K562 (cell line): ENCODE measurements at regions not wholly inside any gene's neighbourhood (a gene's known extent, or its start where the extent isn't known, plus 50 kb on each side); places are given as distances from the start of the nearest gene placed in this dataset.

ENCODE experiments used
- ATAC-seq: fragments of 200-7000 bp; cut with Tn5 transposase; 3 replicates; pipeline ENCODE4 v1.9.1; 2020; ENCODE audit warnings: moderate library complexity
- BruUV-seq: library from RNA; stranded (reverse); fragments of 400-500 nt; replicated peaks from 2 replicates; lab custom pipeline; 2021; lab: Mats Ljungman, UMichigan
- CTCF ChIA-PET: fragments of 300-600 bp; formaldehyde crosslinking; extraction: SDS; loops from one replicate; lab custom pipeline; 2021; ENCODE audit warnings: low intra/inter-chr PET ratio; lab: Yijun Ruan, JAX
- POLR2A ChIA-PET: fragments of 300-600, 350-650 bp; sonication (Branson Sonifier 250); formaldehyde crosslinking; extraction: SDS; loops from one replicate; lab custom pipeline; 2021; ENCODE audit warnings: antibody characterized with exemption, inconsistent platforms; lab: Yijun Ruan, JAX
- DNase-seq, 4 experiments: peaks; one replicate each; pipeline versions ENCODE4 v3.0.0 to v3.0.0-alpha.2; 2011 to 2018; ENCODE audit warnings: low spot score in 3 of 4, mixed read lengths in 3 of 4; ENCODE audit errors: extremely low read depth in 1 of 4
- FAIRE-seq: peaks from 2 replicates; lab custom pipeline; 2011; peaks lifted over from hg19 to GRCh38; lab: Jason Lieb, UNC
- H2AFZ ChIP-seq: 2 replicates; pipeline ENCODE4 v1.6.0; 2011; ENCODE audit warnings: low read depth, low read length, control low read depth, inconsistent platforms
- H3K27ac ChIP-seq: fragments of 200-600 bp; 3 replicates; pipeline ENCODE4 v1.8.0; 2011; ENCODE audit warnings: low read depth, mild to moderate bottlenecking, control low read depth, inconsistent platforms, low read length, moderate library complexity, mixed read lengths; ENCODE audit errors: extremely low read depth
- H3K27me3 ChIP-seq, 2 experiments: fragments of 300-600 bp in 1 of 2; 2 replicates in 1 of 2; 3 replicates in 1 of 2; pipeline versions ENCODE4 v1.6.0 to v1.8.0; 2011; ENCODE audit warnings: inconsistent platforms in 2 of 2, low read length in 2 of 2, mild to moderate bottlenecking in 1 of 2, mixed read lengths in 1 of 2, moderate library complexity in 1 of 2; ENCODE audit not compliant: control insufficient read depth in 2 of 2, insufficient read depth in 2 of 2
- H3K36me3 ChIP-seq: fragments of 300-600 bp; 3 replicates; pipeline ENCODE4 v1.8.0; 2011; ENCODE audit warnings: mild to moderate bottlenecking, low read length, inconsistent platforms; ENCODE audit not compliant: control insufficient read depth, insufficient read depth
- H3K4me1 ChIP-seq, 2 experiments: fragments of 200-600 bp in 1 of 2; replicated peaks in 1 of 2; 2 replicates in 1 of 2; 3 replicates in 1 of 2; pipeline versions ENCODE4 v1.5.1 to v1.8.0; 2011; ENCODE audit warnings: inconsistent platforms in 2 of 2, low read length in 2 of 2, mild to moderate bottlenecking in 1 of 2, mixed read lengths in 1 of 2, moderate library complexity in 1 of 2; ENCODE audit not compliant: control insufficient read depth in 2 of 2, insufficient read depth in 2 of 2
- H3K4me2 ChIP-seq: 2 replicates; pipeline ENCODE4 v1.6.1; 2011; ENCODE audit warnings: low read length, control low read depth, inconsistent platforms, mixed read lengths; ENCODE audit not compliant: insufficient read depth
- H3K4me3 ChIP-seq: fragments of 200-600 bp; sonication (generic), shearing (Covaris generic); 2 replicates; pipeline ENCODE4 v1.5.1; 2016; ENCODE audit warnings: control low read depth, inconsistent platforms
- H3K79me2 ChIP-seq: fragments of 200-600 bp; 3 replicates; pipeline ENCODE4 v1.8.0; 2011; ENCODE audit warnings: low read length, inconsistent platforms; ENCODE audit not compliant: control insufficient read depth, insufficient read depth
- H3K9ac ChIP-seq, 2 experiments: 2 replicates each; pipeline versions ENCODE4 v1.6.0 to v1.6.1; 2011; ENCODE audit warnings: low read depth in 2 of 2, low read length in 2 of 2, control low read depth in 1 of 2, inconsistent platforms in 1 of 2, mild to moderate bottlenecking in 1 of 2, mixed read lengths in 1 of 2; ENCODE audit not compliant: insufficient read depth in 1 of 2
- H3K9me1 ChIP-seq: one replicate; pipeline ENCODE4 v1.6.0; 2011; ENCODE audit warnings: inconsistent platforms, mild to moderate bottlenecking, low read length, moderate library complexity; ENCODE audit not compliant: control insufficient read depth, insufficient read depth
- H3K9me3 ChIP-seq: replicated peaks from 2 replicates; pipeline ENCODE4 v1.5.1; 2011; ENCODE audit warnings: low read depth, low read length, inconsistent platforms; ENCODE audit not compliant: control insufficient read depth, insufficient read depth
- H4K20me1 ChIP-seq: replicated peaks from 2 replicates; pipeline ENCODE4 v1.6.1; 2011; ENCODE audit warnings: low read length, inconsistent platforms, mixed read lengths; ENCODE audit not compliant: control insufficient read depth, insufficient read depth
- BHLHE40 ChIP-seq: IDR thresholded peaks from 2 replicates; pipeline ENCODE4 v1.6.1; 2011; ENCODE audit warnings: low read length, improper control_type of control experiment
- BRD4 ChIP-seq: fragments of 200-600 bp; sonication (generic); IDR thresholded peaks from 2 replicates; pipeline ENCODE4 v1.6.1; 2017; ENCODE audit warnings: inconsistent platforms
- FOS ChIP-seq: IDR thresholded peaks from 3 replicates; pipeline ENCODE4 v1.6.1; 2011; ENCODE audit not compliant: insufficient read length; ENCODE audit errors: extremely low read depth
- PHF21A ChIP-seq: fragments of 450-650 bp; IDR thresholded peaks from 2 replicates; pipeline ENCODE4 v1.6.1; 2017; ENCODE audit warnings: low read depth, borderline replicate concordance
- POLR3A ChIP-seq: IDR thresholded peaks from 2 replicates; pipeline ENCODE4 v1.6.1; 2011; ENCODE audit warnings: borderline replicate concordance, mild to moderate bottlenecking, moderate library complexity; ENCODE audit not compliant: insufficient read length, insufficient read depth; ENCODE audit errors: extremely low read depth
- ZNF263 ChIP-seq: sonication (generic); formaldehyde crosslinking; IDR thresholded peaks from 2 replicates; pipeline ENCODE4 v1.8.0; 2022; ENCODE audit warnings: mild to moderate bottlenecking, missing genetic modification reagents, borderline replicate concordance
- WGBS: fragments of 100-300 bp; shearing (Covaris generic); methylation state at CpG from one replicate; pipeline ENCODE4 v1.1.6; 2016; ENCODE audit warnings: low coverage, mixed read lengths; ENCODE audit not compliant: insufficient coverage; ENCODE audit errors: missing lambda C conversion rate; 5-methylcytosine and 5-hydroxymethylcytosine counted together
- in situ Hi-C: fragments of 300-500 bp; cut with MboI; formaldehyde crosslinking; loops from 4 replicates; pipeline ENCODE4 v1.15.0; 2018; ENCODE audit warnings: inconsistent platforms, mixed read lengths
- intact Hi-C: fragments of 100-400 bp; cut with micrococcal nuclease; formaldehyde crosslinking; loops from 2 replicates; pipeline ENCODE4 v1.14.2; 2022
- TF ChIP-seq, protein P1 (sequence below): fragments of 250-450 bp; sonication (Bioruptor Pico); IDR thresholded peaks from 2 replicates; pipeline ENCODE4 v1.8.0; 2022; ENCODE audit warnings: moderate library complexity, mild to moderate bottlenecking, inconsistent platforms
- TF ChIP-seq, protein P2 (sequence below), 2 experiments: fragments of 450-650 bp; formaldehyde crosslinking in 1 of 2; IDR thresholded peaks; 2 replicates each; pipeline versions ENCODE4 v1.4.0 to v1.6.1; 2014 to 2020; ENCODE audit warnings: mild to moderate bottlenecking in 2 of 2, borderline replicate concordance in 1 of 2, low read depth in 1 of 2
- TF ChIP-seq, protein P3 (sequence below): fragments of 250-450 bp; sonication (Bioruptor Pico); IDR thresholded peaks from 2 replicates; pipeline ENCODE4 v1.8.0; 2021; ENCODE audit warnings: moderate library complexity, mild to moderate bottlenecking, inconsistent platforms

- Histone ChIP-seq H3K4me3 (no peak overlapping the region), H3K79me2 (no peaks in the 10 kb centered on the region), H3K9me1 (no peaks in the 10 kb centered on the region), H3K4me1 (no peaks in the 10 kb centered on the region), H3K27me3 (no peaks in the 10 kb centered on the region), H3K4me2 (no peak overlapping the region), H2AFZ (no peak overlapping the region), H3K36me3 (no peaks in the 10 kb centered on the region), H3K27ac (no peak overlapping the region)
- intact Hi-C loops: no loop called here
- DNase-seq (no peak), ATAC-seq (no peak)
- WGBS: 0% methylated on average over 6 of the region's 6 CpGs
- BruUV-seq: no TSS peak
- in situ Hi-C loops: no loop called here
- POLR2A ChIA-PET: interaction anchor here (0.6 to 1.5 kb wide), 2 partner anchors 29 to 538 kb away, joined by 3 read pairs; no protein-coding TSS in a partner anchor
- TF ChIP-seq, protein P1, sequence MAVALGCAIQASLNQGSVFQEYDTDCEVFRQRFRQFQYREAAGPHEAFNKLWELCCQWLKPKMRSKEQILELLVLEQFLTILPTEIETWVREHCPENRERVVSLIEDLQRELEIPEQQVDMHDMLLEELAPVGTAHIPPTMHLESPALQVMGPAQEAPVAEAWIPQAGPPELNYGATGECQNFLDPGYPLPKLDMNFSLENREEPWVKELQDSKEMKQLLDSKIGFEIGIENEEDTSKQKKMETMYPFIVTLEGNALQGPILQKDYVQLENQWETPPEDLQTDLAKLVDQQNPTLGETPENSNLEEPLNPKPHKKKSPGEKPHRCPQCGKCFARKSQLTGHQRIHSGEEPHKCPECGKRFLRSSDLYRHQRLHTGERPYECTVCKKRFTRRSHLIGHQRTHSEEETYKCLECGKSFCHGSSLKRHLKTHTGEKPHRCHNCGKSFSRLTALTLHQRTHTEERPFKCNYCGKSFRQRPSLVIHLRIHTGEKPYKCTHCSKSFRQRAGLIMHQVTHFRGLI: no peak
- TF ChIP-seq BRD4: no peak
- no peak for TF ChIP-seq ZNF263
- no peak for TF ChIP-seq FOS
- TF ChIP-seq POLR3A: no peak
- TF ChIP-seq, protein P2, sequence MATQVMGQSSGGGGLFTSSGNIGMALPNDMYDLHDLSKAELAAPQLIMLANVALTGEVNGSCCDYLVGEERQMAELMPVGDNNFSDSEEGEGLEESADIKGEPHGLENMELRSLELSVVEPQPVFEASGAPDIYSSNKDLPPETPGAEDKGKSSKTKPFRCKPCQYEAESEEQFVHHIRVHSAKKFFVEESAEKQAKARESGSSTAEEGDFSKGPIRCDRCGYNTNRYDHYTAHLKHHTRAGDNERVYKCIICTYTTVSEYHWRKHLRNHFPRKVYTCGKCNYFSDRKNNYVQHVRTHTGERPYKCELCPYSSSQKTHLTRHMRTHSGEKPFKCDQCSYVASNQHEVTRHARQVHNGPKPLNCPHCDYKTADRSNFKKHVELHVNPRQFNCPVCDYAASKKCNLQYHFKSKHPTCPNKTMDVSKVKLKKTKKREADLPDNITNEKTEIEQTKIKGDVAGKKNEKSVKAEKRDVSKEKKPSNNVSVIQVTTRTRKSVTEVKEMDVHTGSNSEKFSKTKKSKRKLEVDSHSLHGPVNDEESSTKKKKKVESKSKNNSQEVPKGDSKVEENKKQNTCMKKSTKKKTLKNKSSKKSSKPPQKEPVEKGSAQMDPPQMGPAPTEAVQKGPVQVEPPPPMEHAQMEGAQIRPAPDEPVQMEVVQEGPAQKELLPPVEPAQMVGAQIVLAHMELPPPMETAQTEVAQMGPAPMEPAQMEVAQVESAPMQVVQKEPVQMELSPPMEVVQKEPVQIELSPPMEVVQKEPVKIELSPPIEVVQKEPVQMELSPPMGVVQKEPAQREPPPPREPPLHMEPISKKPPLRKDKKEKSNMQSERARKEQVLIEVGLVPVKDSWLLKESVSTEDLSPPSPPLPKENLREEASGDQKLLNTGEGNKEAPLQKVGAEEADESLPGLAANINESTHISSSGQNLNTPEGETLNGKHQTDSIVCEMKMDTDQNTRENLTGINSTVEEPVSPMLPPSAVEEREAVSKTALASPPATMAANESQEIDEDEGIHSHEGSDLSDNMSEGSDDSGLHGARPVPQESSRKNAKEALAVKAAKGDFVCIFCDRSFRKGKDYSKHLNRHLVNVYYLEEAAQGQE (IDR thresholded peaks at IDR 0.05; ENCODE audit: borderline replicate concordance): no peak
- TF ChIP-seq, protein P2 (CRISPR knock-in tag; IDR thresholded peaks at IDR 0.05; ENCODE audit: low read depth): no peak
- no peak for TF ChIP-seq BHLHE40
- no peak for TF ChIP-seq PHF21A
- TF ChIP-seq, protein P3, sequence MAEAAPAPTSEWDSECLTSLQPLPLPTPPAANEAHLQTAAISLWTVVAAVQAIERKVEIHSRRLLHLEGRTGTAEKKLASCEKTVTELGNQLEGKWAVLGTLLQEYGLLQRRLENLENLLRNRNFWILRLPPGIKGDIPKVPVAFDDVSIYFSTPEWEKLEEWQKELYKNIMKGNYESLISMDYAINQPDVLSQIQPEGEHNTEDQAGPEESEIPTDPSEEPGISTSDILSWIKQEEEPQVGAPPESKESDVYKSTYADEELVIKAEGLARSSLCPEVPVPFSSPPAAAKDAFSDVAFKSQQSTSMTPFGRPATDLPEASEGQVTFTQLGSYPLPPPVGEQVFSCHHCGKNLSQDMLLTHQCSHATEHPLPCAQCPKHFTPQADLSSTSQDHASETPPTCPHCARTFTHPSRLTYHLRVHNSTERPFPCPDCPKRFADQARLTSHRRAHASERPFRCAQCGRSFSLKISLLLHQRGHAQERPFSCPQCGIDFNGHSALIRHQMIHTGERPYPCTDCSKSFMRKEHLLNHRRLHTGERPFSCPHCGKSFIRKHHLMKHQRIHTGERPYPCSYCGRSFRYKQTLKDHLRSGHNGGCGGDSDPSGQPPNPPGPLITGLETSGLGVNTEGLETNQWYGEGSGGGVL (CRISPR knock-in tag): no peak
- TF ChIP-seq, all 486 proteins: peak for 0
- no peak overlapping the region for H3K9ac ChIP-seq
- CTCF ChIA-PET: no interaction called here
- FAIRE-seq: no peak
- no peaks in the 10 kb centered on the region for H4K20me1 ChIP-seq
- H3K9me3 ChIP-seq: no peaks in the 10 kb centered on the region
These were observed 95.5 kb upstream of the PROX1 start for GRCh38 chr1:213891989-213892902.
